Activated T-cell treated with anti-CD3 and anti-CD28 coated beads, Interleukin-2, amount 50 U/mL, for 48 hours (primary cell): ENCODE measurements at regions not wholly inside any gene's neighbourhood (a gene's known extent, or its start where the extent isn't known, plus 50 kb on each side); places are given as distances from the start of the nearest gene placed in this dataset.
"Not testable (repeated sequence)": the region's sequence is repeated elsewhere in the genome, so short reads cannot be mapped to it uniquely, and the experiment has no call there.

ENCODE experiments used
- DNase-seq, 2 experiments: peaks; one replicate each; pipeline ENCODE4 v3.0.0-alpha.2; 2020

- peak; percentile 22 to 29 for DNase-seq
Measured at GRCh38 chr2:61620244-61621159, 82.3 kb upstream of the XPO1 start.

DNA sequence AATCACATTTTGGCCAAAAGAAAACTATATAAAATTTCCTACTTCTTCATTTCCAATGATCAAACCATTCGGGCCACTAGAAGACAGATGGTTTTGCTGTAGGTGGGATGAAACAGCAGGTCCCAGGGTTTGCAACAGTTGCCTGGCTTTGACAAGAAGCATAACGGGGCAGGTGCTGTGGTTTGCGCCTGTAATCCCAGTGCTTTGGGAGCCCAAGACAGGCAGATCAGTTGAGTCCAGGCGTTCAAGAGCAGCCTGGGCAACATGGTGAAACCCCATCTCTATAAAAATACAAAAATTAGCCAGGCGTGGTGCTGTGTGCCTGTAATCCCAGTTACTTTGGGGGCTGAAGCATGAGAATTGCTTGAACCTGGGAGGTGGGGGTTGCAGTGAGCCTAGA is 81.4 kb upstream of the XPO1 start:
- DNase-seq = no peak

GRCh38 chr2:61617610-61618009 is 79.5 kb upstream of the XPO1 start:
- no peak for DNase-seq

DNA sequence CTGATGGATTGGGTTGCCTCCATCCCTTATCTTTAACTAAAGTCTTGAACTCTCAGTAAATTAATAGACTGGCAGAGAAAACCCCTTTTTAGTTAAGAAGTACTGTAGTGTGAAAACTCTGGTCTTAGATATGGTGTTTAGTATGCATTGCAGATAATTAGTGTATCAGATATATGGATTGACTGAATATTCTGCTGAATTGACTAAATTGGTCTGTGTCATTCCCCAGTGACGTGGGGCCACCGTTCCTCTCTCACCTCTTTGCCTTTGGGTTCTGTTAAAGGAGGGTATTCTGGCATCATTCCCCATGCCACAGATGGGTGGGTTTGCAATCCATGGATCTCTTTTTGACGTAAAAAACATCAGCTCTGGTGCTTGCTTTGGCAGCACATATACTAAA is 67.1 kb upstream of the XPO1 start:
- DNase-seq = no peak

GRCh38 chr2:61604433-61604832 is 66.3 kb upstream of the XPO1 start:
- DNase-seq = no peak

- peak in 1 of 2 experiments; percentile 41 for DNase-seq
Measured at GRCh38 chr2:61598515-61599156, 60.5 kb upstream of the XPO1 start.

- no peak for DNase-seq
Measured at GRCh38 chr2:61597300-61598289, 59.4 kb upstream of the XPO1 start.

DNA sequence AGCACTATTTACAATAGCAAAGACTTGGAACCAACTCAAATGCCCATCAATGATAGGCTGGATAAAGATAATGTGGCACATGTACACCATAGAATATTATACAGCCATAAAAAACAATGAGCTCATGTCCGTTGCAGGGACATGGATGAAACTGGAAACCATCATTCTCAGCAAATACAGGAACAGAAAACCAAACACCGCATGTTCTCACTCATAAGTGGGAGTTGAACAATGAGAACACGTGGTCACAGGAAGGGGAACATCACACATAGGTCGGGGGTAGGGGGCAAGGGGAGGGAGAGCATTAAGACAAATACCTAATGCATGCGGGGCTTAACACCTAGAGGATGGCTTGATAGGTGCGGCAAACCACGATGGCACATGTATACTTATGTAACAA is 56.0 kb upstream of the XPO1 start:
- not testable (repeated sequence) for DNase-seq

- DNase-seq = not testable (repeated sequence)
Measured at GRCh38 chr2:61593648-61594047, 55.5 kb upstream of the XPO1 start.

- no peak for DNase-seq
Measured at GRCh38 chr2:61590214-61590613, 52.1 kb upstream of the XPO1 start.

DNA sequence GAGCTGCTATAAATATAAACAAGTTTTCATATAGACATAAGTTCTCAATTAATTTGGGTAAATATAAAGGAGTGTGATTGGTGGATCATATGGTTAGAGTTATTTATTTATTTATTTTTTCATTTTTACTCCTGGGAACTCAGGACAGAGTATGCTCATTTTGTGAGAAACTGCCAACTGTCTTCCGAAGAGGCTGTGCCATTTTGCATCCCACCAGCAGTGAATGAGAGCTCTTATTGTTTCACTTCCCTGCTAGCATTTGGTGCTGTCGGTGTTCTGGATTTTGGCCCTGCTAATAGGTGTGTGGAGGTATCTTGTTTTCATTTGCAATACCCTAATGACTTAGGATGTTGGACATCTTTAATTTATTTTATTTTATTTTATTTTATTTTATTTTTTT is 50.4 kb upstream of the XPO1 start:
- DNase-seq = no peak
